ENCODE measurements at regions not wholly inside any gene's neighbourhood (a gene's known extent, or its start where the extent isn't known, plus 50 kb on each side); places are given as distances from the start of the nearest gene placed in this dataset.

- DNase-seq, result no peak
These were observed 245.0 kb upstream of the RPL38 start for GRCh38 chr17:73958453-73958852.

- no peak for DNase-seq
These were observed 243.0 kb upstream of the RPL38 start for GRCh38 chr17:73960469-73960868.

GRCh38 chr17:73962308-73962707 lies 241.2 kb upstream of the RPL38 start:
- DNase-seq, result no peak

GRCh38 chr17:73968680-73969079 lies 234.8 kb upstream of the RPL38 start:
- no peak for DNase-seq

DNA sequence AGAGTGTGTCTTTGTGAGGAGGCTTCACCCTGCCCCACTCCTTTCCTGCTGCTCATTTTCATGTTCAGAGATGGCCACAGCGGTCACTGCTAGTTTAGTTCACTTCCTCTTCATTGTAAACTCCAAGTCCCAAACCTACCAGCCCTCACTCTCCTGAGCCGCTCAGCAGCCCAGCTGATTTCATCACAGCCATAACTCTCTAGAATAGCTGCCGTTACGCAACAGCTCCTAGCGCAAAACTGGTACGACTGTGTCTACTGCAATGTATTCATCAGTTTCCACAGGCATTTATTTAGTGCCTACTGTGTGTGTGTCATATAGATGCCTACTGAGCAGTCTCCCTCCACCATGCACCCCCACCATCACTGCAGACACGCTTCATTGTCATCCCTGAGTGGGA lies 233.5 kb upstream of the RPL38 start:
- no peak for DNase-seq

DNA sequence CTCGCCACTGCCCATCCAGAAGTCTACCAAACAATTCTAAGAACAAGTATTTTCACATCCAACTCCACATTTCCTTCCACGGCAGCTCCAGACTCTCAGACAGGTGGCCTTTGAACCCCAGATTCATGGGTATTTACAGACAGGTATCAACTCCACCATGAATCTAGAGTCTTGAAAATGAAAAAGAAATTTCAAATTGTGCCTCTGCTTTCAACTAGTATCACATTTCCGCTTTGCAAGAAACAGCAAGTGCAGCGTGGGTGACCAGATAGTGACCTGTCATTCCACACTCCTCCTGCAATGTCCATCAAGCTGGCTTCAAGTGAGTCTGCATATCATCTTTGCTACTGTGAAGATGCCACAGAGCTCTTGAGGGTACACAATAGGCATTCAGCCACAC lies 232.4 kb upstream of the RPL38 start:
- no peak for DNase-seq

GRCh38 chr17:73972056-73972455 lies 231.4 kb upstream of the RPL38 start:
- DNase-seq, result no peak

DNA sequence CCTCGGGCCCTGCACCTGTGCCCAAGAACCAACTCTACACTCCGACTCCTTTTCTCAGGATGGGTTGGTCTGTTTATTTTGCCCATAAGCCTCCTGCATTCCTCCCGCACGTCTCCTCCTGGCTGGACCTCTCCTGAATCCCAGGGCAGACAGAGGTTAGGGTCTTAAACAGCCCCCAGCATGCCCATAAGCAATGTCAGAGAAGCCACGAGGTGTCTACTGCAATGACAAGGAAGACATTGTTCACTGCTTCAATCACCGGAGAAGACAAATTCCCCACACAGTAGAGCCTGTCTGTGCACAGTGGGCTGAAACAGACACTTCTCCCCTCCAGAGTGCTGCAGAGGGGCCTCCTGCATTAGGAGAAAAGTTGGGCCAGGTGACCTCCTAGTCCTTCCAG lies 230.6 kb upstream of the RPL38 start:
- no peak for DNase-seq

- DNase-seq, result no peak
These were observed 229.7 kb upstream of the RPL38 start for GRCh38 chr17:73973586-73974409.

- DNase-seq, result no peak
These were observed 228.9 kb upstream of the RPL38 start for GRCh38 chr17:73974536-73974935.

GRCh38 chr17:73976147-73976546 lies 227.3 kb upstream of the RPL38 start:
- no peak for DNase-seq

GRCh38 chr17:73976676-73977521 lies 226.6 kb upstream of the RPL38 start:
- DNase-seq, result no peak

DNA sequence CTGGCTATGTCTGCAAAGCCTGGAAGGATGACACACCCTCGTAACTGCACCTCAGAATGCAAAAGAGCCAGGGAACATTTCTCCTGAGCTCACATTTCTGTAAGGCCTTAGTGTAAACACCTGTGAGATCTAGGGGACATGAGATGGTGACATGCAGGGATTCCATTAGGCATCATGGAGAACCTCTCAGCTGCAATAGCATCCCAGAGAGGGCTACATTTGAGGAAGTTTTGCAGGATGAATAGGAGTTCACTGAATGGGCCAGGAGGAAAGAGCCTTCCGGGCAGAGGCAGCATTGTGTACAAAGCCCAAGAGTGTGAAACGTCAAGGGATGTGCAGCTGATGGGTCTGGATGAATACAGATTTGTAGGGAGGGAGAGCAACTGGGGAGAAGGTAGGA lies 223.0 kb upstream of the RPL38 start:
- no peak for DNase-seq

DNA sequence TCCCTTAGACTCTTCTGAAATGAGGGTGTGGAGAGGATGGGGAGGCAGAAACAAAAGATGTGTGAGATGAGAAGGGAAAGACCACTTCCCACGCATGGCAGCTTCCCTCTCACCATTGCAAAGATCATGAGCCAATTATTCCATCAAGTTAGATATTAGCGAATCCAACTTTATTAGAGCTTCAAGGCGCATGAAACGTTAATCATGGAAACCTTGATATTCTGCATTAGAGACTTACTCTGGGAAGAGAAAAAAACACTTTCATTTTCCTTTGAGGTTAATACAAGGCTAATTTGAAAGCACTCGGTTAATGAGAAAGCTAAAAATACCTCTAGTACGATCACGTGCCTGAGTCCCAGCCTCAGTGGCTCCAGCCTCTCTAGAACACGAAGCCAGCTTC lies 220.6 kb upstream of the RPL38 start:
- DNase-seq, result no peak

- DNase-seq, result no peak
These were observed 219.7 kb upstream of the RPL38 start for GRCh38 chr17:73983621-73984400.

DNA sequence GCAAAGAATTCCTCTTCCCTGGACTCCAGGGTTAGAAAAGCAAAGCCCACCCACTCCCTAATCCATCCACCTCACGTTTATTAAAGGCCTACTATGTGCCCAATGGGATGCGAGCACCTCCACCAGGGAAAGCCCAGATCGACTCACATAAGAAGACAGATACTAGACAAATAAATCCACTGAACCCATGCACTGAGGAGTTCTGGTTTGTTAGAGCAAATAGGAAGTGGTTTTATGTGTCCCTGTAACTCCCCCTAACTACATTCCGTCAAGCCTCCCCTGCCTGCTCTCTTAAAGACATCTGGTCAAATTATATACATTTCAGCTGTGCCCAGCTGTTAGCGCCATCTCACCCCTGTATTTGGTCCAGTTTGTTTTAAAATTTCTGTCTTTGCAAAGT lies 218.5 kb upstream of the RPL38 start:
- DNase-seq, result no peak

- DNase-seq, result no peak
These were observed 217.9 kb upstream of the RPL38 start for GRCh38 chr17:73985466-73986015.

DNA sequence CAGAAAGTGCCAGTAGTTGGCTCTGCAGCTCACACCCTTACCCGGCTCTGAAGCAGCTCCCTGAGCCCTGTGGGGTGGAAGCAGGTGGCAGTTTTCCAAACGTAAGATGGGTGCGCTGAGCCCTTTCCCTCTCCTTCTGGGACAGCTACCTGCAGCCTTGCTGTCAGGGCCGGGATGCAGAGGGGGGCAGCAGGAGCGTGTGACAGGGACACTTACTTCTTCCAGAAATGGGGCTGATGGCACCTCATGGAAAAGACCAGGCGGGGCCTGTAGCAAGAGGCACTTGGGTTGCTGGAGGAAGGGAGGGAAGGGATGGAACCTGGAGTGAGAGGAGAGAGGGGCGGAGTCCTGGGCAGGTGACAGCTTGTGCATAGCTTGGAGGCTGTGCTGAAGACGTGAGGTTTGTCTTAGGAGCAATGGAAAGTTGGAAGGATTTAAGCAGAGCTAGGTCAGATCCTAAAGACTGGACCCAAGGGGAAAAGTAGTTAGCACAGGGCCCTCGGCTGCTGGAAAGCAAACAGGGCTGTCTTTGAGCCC lies 216.8 kb upstream of the RPL38 start:
- DNase-seq, result no peak

DNA sequence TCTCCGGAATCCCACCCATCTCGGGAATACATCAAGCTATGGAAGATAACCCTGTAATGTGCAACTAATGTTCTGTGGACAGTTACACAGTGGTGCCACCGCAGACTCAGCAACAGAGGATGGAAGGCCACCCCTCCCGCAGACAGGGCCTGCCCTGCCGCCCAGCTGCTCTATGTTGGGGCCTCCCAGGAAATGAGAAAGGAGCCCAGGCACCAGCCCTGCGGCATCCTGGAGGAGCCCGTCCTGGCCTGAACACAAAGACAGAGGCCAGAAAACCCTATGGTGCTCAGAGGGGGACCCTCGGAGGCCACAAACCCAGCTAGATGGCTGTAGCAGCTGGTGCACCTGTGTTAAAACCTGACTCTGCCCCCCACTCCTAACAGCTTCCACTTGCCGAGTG lies 216.1 kb upstream of the RPL38 start:
- no peak for DNase-seq

- DNase-seq, result no peak
These were observed 215.5 kb upstream of the RPL38 start for GRCh38 chr17:73987845-73988509.

DNA sequence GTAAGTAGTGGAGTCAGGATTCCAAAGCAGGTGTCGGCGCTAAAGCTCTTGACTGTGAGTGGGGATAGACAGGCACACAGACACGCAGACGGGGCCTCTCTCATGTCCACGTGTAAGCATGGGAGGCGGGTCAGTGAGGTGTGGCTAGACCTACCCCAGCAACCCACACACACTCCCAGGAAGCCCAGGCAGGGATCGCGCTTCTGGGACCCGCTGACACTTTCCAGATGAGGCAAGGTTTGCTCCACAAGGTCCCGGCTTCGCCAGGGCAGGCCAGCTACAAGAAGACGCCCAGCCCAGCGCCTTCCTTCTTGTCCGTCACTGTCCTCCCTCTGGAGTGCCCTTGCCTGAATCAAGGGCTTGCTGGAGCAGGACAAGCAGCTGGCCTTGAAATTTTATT lies 213.8 kb upstream of the RPL38 start:
- DNase-seq, result no peak

- no peak for DNase-seq
These were observed 213.2 kb upstream of the RPL38 start for GRCh38 chr17:73990290-73990689.

All from activated CD8-positive, alpha-beta memory T cell treated with anti-CD3 and anti-CD28 coated beads, Interleukin-2, amount 50 U/mL, for 48 hours (primary cell).